GM18517 (cell line): ENCODE measurements at regions not wholly inside any gene's neighbourhood (a gene's known extent, or its start where the extent isn't known, plus 50 kb on each side); places are given as distances from the start of the nearest gene placed in this dataset.

Experiments used
- ATAC-seq: cut with Tn5 transposase; IDR thresholded peaks from one replicate; pipeline ENCODE4 v1.9.1; 2021; ENCODE audit warnings: mild to moderate bottlenecking, moderate library complexity; ENCODE audit not compliant: unreplicated experiment

DNA sequence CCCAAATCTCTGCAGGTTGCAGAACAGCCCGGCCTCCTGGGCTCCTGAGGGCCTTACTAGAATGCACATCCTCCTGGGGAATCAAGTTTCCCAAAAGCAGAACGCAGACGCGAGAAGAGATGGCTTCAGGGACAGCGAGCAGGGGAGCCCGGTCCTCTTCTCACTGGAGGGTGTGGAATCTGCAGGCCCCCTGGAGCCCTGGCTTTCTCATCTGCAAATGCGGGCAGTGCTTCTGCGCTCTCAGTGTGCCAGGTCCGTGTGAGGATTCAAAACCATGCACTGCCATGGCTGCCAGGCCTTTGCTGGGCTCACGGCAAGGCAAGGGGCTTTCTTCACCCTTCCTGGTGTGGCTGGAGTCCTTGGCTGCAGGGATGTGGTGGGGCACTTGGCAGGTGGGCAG is 330.9 kb upstream of the MKI67 start:
- no peak for ATAC-seq

- ATAC-seq, result no peak
Measured at GRCh38 chr10:128461991-128462390, 335.8 kb upstream of the MKI67 start.

DNA sequence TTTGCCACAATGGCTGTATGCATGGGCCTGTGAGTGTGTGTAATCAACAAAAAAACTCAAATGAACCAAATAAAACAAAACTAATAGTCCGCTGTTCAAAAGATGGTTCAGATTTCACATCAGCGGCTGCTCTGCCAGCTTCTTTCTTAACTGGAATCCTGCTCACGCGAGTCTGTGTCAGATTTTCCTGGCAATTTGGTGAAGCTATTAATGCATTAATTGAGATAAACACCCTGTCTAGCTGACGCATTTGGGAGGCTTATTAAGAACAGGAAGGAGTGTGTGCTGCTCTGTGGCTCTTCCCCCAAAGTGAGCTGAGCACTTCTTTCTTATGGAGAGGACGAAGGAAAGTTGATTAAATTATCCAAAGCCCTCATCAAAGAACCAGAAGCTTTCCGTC is 336.6 kb upstream of the MKI67 start:
- ATAC-seq, result no peak

- ATAC-seq, result no peak
Measured at GRCh38 chr10:128463991-128464760, 338.0 kb upstream of the MKI67 start.

GRCh38 chr10:128465697-128466096 is 339.5 kb upstream of the MKI67 start:
- no peak for ATAC-seq

DNA sequence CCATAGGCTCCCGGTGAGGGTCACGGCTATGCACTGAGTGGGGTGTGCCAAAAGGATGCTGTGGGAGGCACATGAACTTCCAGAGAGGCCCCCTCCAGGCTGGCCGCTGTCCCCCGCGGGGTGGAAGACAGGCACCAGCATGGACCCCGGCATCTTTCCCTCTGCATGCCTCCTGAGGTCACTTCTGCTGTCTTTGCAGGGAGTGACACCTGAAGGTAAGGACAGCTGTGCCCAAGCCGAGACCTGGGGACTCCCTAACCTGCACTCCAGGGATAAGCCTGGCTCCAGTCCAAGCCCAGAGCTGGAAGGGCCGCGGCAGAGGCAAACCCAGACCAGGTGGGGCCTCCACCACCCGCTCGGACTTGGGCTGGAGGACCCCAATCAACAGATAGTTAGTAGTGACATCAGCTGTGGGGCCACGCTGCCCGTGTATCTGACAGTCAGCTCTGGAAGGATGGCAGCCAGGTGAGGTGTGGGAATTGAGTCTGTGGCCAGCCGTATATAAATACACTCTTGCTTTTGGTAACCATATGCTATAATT is 340.7 kb upstream of the MKI67 start:
- ATAC-seq, result no peak

DNA sequence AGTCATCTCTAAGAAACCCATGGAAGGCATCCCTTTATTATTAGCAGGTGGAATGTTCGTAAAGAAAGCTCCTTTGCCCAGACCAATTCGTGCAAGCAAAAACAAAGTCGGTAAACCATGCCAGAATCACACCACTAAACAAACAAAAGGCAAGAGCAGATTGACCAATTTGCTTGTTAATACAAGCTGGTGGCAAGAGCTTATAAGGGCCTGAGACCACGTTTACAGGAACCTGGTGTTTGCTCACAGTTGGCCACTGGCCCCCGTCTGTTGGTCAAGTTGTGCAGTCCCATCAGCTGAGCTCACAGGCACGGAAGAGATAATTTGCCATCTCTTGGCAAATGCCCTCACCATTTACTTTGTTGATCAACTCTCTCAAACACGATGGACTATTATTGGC is 342.2 kb upstream of the MKI67 start:
- no peak for ATAC-seq

- no peak for ATAC-seq
Measured at GRCh38 chr10:128469515-128469914, 343.3 kb upstream of the MKI67 start.

DNA sequence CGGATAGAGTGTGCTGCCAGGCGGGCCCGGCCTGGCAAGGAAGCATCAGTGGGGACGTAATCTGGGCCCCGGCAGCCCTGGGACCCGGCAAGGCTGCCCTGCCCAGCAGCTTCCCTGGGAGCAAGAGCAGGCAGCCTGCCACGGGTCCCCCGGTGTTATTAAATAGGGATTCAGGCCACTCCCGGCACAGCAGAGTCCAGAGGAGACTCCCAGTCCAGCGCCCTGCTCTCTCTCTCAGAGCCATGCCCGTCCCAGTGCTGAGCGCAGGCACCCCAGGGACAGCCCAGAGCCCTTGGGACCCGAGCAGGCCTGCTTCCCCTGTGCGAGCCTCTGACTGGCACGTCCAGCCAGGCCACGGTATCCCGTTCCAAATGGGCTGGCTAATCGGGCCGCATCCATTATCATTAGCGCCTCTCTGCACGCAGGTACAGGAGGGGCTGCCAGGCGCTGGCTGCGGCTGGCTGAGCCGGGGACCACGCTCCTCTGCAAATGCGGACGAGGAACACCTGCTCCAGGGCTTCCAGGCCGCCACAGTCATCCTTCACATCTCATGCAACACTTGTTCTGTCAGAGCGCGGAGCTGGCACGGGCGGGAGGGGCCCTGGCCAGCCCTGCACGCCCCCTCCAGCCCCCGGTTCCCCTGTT is 344.2 kb upstream of the MKI67 start:
- ATAC-seq, result no peak

DNA sequence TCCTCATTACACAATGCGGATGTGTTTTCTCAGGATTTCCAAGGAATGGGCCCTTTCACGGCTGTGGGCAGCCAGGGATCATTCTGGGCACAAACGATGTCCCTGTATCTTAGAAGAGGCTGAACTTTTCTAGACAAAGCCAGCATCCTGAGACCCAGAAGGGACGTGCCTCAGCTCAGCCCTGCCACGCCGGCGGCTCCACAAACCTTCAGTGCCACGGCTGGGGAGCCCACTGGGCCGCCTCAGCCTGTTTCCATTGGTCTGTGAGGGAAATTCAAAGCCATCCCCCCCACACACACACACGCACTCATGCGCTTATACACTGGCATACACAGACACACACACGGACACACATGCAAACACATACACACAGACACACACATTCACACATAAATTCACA is 344.9 kb upstream of the MKI67 start:
- ATAC-seq, result no peak

- ATAC-seq, result no peak
Measured at GRCh38 chr10:128472196-128472595, 346.0 kb upstream of the MKI67 start.

- no peak for ATAC-seq
Measured at GRCh38 chr10:128473396-128473795, 347.2 kb upstream of the MKI67 start.

DNA sequence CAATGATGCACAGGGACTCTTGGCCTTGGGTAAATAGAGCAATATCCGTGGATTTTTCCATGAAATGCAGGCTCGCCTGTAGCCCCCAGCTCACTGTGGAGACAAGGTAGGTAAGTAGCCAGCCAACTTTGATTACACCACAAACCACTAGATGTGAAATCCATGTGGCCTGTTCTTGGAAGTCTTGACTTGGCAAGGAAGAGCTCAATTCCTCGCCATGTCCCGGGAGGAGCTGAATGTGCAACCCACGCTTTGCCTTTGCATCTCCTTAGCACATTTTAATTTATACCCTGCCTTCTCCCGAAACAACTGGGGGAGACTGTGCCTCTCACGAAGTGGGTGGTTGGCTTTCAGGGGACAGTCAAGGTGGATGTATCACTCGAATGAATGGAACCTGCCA is 347.7 kb upstream of the MKI67 start:
- ATAC-seq, result no peak

DNA sequence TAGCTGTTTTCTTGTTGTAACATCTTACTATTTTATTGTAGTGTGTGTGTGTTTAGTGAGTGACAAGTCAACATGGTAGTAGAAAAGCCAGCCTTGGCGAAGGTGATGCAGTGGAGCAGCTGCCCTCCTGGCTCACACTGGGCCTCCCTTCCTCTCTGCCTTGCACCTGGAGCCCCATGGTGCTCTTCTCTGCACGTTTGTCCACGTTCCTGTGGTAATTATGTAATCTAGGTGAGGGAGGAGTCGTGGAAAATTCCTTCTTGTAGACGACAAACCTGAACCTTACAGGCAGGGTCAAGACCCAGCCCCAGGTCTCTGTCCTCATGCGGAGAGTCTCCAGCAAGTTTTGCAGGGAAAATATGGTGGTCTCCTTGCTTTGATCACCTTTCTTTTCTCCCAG is 348.3 kb upstream of the MKI67 start:
- ATAC-seq, result no peak

- no peak for ATAC-seq
Measured at GRCh38 chr10:128475686-128476367, 349.6 kb upstream of the MKI67 start.

DNA sequence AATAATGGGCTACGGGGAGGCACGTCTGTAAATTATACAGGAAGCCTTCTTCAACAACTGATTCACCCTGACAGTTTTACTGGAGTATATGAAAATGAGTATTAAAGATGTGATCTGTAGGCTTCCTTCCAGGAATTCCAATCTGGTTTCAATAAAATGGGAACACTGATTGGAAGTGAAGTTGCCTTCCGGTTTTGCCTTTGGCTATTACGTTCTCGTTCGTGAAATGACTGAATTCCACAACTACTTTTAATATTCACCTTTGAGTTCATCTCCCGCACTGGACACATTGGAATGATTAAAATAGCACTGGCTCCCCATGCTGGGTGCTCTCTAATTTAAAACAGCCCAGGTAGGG is 350.1 kb upstream of the MKI67 start:
- no peak for ATAC-seq

GRCh38 chr10:128476845-128477244 is 350.6 kb upstream of the MKI67 start:
- ATAC-seq, result no peak

DNA sequence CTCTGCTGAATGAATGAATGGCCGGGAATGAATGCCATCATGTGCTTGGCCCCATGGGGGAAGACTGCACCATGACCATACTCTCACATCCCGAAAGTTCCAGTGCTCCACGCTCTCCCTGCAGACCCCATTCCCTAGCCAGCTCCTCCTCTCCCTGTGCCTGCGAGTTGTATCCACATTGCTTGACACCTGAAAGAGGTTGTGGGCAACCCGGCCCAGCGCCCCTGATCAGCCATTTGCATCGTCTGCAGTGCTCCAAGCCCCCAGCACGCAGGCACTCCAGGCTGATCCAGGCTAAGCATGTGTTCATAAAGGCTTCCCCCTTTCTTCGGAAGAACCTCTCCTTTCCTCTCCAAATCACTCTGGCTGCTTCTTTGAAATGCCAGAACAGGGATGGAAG is 354.4 kb upstream of the MKI67 start:
- no peak for ATAC-seq

- no peak for ATAC-seq
Measured at GRCh38 chr10:128481152-128481840, 355.1 kb upstream of the MKI67 start.

DNA sequence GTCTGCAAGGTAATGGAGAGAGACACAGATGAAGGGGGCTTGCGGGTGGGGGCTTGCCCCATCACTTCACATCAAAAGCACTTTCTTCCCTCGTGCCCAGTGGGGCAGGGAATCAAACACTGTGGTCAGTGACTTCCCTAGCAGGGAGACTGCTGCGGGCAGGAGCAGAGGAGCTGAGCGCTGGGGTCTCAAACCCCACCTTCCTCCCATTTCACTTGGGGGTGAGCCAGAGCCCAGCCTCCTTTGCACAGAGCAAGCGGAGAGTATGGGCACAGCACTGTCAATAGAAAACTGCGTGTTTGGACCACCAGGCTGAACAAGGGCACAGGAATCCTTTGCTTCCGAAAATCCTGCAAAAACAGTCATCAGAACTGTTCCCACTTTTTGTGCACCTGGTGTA is 355.8 kb upstream of the MKI67 start:
- no peak for ATAC-seq

GRCh38 chr10:128483216-128483615 is 357.0 kb upstream of the MKI67 start:
- no peak for ATAC-seq
